Epidermal melanocyte (primary cell): ENCODE measurements at regions not wholly inside any gene's neighbourhood (a gene's known extent, or its start where the extent isn't known, plus 50 kb on each side); places are given as distances from the start of the nearest gene placed in this dataset.
"Not testable (repeated sequence)": the region's sequence is repeated elsewhere in the genome, so short reads cannot be mapped to it uniquely, and the experiment has no call there.

Experiments used
- DNase-seq: peaks from one replicate; pipeline ENCODE4 v3.0.0; 2011; ENCODE audit warnings: low spot score; ENCODE audit not compliant: insufficient read length

DNA sequence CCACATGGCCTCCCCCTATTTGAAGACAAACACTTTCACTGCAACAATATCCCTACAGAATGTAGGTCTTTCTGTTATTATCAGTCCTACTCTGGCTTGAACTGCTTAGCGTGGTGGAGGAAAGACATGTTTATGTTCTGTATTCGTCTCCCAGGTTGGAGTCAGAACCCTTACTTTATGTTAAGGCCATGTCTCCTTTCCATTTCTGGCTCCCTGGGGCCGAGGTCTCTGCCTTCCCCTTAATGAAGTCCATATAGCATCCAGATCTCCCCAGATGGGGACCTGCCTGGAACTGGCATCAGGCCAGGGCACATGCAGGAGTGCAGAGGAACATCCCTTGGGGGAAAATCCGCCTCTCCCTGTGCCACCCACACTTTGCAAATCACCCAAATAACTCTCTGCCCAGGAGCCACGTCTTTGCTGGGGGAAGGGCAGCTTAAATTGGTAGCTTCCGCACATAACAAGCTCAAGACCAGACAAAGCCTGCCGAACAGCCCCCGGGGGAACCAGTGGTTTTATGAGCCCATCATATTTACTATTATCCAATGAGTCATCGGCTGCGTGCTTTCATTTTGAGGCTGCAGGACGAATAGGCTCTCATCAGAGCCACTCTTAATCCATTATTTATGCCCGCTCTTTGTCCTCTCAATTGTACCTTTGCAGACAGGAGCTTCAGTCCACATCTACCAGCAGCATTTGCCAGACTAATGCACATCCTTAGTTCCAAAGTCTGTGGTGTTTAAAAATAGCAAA lies 237.0 kb downstream of the UACA start:
- peak; percentile 79 for DNase-seq

DNA sequence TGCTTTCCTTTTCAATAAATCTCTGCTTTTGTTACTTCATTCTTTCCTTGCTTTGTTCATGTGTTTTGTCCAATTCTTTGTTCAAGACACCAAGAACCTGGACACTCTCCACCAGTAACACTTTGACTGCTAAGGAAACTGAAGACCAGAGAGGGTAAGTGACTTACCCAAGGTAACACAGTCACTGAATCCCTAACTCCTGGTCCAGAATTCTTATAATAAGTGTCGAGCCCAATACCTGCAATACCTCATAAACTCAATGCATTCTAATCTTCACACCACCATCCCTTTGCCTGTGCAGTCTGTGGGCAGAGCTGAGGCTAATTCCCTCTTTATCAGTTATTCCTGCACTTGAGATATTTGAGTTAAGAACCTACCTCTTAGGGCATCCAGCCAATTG lies 237.8 kb downstream of the UACA start:
- DNase-seq = no peak

DNA sequence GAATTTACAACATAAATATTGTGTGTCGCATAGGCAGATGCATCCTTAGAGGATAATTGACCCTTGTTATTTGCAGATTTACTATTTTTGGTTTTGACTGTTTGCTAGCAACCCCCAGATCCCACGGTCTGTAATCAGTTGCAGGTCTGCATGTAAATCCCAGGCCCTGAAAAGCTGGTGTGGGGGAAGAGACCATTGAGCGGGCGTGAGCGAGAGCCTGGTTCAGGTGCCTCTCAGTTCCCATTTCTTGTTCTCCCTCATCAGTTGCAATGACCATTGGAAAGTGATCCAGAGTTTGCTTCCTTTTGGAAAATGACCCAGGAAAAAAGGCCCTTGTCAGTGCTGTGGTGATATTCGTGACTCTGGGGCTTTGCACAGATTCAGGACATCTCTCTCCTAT lies 238.9 kb downstream of the UACA start:
- DNase-seq = no peak

DNA sequence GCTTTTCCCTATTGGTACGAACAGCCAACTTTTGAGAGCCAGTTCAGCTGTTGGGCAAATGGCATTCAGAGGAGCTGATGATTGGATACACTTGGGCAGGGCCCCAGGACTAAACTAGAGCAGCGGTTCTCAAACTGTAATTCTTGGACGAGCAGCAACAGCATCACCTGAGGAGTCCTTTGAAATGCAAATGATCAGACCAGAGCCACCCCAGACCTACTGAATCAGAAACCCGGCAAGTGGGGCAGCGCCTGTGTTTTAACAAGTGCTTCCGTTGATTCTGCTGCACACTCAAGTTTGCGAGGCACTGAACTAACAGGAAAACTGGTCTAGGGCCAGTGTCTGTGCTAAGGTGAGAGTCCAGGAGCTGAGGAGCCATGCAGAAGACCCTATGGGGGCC lies 239.7 kb downstream of the UACA start:
- no peak for DNase-seq

DNA sequence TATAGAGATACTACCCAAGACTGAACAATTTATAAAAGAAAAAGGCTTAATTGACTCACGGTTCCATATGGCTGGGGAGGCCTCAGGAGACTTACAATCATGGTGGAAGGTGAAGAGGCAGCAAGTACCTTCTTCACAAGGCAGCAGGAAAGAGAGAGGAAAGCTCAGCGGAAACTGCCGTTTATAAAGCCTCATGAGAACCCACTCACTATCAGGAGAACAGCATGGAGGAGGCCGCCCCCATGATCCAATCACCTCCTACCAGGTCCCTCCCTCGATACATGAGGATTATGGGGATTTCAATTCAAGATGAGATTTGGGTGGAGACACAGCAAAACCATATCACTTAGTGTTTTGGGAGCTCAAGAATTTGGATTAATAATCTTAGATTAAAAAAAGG lies 240.2 kb downstream of the UACA start:
- DNase-seq = no peak

GRCh38 chr15:70522323-70522966 lies 240.9 kb downstream of the UACA start:
- no peak for DNase-seq

DNA sequence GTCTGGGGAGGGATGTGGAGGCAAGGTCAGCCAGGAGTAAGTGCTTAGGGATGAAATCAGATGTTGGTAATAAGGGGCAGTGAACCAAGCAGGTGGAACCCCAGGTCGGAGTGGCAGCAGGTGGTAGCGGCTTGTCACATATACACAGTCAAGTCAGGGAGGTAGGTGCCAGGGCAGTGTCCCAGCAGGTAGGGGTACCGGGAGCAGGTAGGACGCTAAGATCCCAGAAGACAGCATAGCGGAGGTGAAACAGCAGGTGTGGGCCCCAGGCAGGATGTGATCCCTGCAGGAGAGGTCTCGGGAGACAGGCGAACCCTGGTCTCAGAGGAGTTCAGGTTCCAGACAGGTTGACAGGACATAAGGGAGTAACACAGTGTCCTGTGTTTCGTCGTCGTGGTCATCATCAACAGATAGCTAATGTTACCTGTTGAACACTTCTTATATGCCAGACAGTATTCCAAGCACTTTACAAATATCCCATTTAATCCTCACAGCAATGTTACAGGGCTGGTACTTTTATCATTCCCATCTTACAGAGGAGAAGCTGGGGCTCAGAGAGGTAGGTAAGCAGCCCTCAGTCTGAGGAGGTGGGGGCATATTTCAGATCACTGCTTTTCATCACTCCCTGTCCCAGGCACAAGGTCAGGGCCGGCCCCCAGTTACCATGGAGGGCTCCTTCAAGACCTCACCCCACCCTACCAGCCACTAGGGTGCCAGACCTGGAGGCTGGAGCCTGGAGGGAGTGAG lies 241.6 kb downstream of the UACA start:
- no peak for DNase-seq

GRCh38 chr15:70519616-70520015 lies 243.7 kb downstream of the UACA start:
- DNase-seq = no peak

DNA sequence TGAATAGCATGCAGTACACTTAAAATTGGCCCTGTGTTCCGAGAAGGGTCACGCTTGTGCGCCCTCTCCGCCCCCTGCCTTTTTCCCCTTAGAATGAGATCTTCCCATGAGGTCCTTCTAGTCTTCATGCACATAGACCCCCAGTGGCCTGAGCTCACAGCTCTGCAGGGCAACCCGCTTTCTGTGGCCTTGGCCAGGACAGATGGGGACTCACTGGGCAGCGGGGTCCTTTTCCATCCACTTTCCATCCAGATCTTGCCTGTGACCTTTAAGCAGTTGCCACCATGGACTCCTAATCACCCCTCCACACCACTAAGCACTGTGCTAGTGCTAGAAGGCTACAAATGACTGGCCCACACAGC lies 244.4 kb downstream of the UACA start:
- DNase-seq = no peak

DNA sequence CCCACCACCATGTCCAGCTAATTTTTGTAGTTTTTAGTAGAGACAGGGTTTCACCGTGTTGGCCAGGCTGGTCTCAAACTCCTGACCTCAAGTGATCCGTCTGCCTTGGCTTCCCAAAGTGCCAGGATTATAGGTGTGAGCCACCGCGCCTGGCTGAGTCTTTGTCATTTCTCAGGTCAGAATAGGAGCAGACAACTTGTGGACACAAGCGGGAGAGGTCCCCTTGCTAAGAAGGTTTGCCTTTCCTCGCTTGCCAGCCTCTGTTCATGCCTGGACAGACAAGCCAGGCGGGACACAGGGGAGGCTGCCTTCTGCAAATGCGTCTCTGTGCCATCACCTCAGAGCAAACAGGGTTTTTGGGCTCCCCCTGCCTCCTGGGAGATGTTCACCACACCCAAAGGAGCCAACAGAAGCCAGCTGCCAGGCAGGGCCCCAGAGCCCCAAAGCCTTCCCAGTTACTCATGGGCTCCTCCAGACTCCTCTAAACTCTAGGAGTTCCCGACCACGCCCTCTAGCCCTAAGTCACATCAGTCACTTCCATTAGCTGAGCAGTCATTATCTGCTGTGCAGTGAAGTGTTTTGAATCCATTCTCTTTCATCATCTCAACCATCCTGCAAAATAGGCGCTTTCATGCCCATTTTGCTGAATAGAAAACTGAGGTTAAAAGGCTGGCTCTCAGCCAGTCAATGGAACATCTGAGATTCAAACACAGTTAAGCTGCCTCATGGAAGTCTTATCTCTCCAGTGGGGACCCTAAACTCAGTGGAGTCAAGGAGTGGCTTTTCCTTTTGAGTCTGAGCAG lies 245.0 kb downstream of the UACA start:
- no peak for DNase-seq

DNA sequence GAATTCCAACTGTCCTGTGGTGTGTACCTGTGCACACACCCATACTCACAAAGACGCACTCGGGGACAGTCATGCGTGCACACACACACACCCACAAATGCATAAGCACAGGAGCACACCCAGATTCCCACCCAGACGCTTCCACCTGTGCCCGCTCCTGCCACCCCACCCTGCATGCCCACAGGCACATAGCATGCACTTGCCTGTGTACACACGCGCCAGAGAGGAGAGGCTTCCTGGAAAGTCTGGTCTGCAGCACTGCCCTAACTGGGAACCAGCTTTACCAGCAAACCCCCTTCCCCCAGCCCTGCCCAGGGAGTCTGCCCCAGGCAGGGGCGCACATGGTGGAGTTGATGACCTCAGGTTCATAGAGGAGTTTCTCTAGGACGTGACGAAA lies 246.2 kb downstream of the UACA start:
- no peak for DNase-seq

DNA sequence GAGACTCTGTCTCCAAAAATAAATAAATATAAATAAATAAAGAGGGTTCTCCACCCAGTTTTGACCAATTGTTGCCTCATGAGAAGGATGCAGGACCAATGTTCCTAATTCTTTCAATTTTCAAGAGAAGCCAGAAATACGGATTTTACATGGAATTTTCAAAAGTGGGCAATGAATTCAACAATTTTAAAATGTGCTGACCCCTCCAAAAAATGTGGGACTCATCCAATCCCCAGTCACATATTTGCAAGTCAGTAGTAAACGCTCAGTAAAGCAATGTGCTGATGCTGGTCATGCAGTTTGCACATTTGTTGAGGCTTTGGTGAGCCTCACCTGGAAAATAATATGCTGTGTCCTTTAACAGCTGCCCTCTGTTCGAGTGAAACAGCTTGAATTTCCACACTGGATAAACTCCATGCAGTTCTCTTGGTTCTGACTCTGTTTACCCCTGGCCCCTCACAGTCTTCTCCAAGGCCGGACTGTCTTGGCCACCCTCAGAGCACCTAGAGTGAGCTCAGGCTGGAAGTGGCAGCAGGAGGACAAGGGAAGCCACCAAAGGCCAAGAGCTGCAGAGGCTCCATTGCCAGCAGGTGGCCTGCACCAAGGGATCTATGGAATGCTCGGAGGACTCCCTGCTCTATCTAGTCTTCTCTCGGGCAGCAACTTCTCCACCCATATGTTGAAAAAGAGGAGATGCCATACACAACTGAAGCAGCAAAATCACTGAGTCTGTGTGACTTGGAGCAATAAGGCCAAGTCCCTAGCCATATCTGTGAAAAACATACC lies 246.8 kb downstream of the UACA start:
- no peak for DNase-seq

DNA sequence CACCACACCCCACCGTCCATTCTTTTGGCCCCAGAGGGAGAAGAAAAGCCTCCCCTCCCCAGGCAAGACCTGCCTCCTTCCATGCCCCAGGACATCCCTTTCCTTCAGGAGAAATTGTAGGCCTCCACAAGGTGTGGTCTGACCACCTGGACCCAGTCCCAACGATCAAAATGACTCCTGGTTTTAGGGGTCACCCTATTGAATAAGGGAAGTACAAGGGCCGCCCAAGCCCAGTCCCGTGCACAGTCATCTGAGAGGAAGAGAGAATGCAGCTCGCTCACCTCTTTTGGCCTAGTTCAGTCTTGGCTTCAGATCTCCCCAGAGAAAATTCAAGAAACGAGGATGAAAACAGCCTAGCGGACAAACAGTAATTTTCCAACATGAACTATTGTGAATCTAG lies 249.1 kb downstream of the UACA start:
- DNase-seq = no peak

GRCh38 chr15:70513819-70514218 lies 249.5 kb downstream of the UACA start:
- DNase-seq = no peak

DNA sequence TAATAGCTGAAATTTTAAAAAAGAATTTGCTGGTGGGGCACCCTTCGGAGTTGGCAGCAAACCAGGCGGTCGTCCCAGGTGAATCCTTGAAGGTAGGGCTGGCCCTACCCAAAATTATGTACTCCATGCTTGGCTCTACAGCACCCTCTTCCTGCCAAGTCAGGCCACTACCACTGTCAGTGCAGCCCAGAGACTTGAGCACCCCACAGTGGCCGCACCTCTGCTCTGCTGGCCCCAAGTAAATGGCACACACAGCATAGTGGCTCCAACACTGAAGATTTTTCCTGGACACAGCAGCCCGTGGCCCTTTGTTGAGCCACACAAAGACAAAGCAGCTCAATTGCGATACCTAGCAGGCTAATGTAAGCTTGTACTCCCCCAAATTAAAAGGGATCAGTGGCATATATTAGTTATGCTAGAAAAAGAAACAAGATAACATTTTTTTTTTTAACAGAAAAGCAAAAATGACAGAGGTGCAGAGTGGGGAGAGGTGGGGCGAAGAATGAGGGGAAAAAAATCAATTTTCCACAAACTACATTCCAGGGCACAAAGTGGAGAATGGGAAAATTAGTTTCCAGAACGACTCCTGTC lies 250.5 kb downstream of the UACA start:
- no peak for DNase-seq

- not testable (repeated sequence) for DNase-seq
These were observed 251.3 kb downstream of the UACA start for GRCh38 chr15:70511972-70512587.

GRCh38 chr15:70510433-70510832 lies 252.9 kb downstream of the UACA start:
- DNase-seq = no peak

GRCh38 chr15:70509731-70510143 lies 253.6 kb downstream of the UACA start:
- DNase-seq = no peak

DNA sequence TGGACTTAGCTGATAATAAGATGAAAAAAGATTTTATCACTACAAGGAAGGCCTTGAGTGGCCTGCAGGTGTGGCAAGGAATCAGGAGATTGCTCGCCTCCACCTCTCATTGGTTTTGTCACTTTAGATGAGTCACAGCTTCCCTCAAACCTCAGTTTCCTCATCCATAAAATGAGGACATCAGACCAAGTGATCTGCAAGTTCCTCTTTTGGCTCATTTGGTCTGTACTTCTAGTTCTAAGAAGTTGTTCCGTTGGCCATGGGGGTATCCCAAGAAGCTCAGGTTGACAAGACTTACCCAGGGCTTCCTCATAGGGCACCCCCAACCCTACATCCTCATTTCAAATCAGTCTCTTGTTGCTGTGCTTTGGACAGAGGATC lies 254.1 kb downstream of the UACA start:
- no peak for DNase-seq
